ENCODE measurements at regions not wholly inside any gene's neighbourhood (a gene's known extent, or its start where the extent isn't known, plus 50 kb on each side); places are given as distances from the start of the nearest gene placed in this dataset.

GRCh38 chr6:105587349-105588122 lies 184.7 kb upstream of the PREP start:
- TF ChIP-seq CTCF (IDR thresholded peaks at IDR 0.05): no peak
- no peak for TF ChIP-seq POLR2A (IDR thresholded peaks at IDR 0.05)

Measured in body of pancreas (tissue), 4 donors.